CD14-positive monocyte (primary cell): ENCODE measurements at regions not wholly inside any gene's neighbourhood (a gene's known extent, or its start where the extent isn't known, plus 50 kb on each side); places are given as distances from the start of the nearest gene placed in this dataset.

ENCODE experiments used
- DNase-seq, 3 donors: peaks; one replicate each; pipeline ENCODE4 v3.0.0-alpha.2; 2011 to 2022
- H2AFZ ChIP-seq: 2 replicates; pipeline ENCODE4 v1.6.0; 2012; ENCODE audit warnings: mild to moderate bottlenecking, low read depth, low read length, inconsistent platforms; ENCODE audit not compliant: insufficient read depth, poor library complexity, severe bottlenecking
- H3K27ac ChIP-seq, 2 donors: 1 replicate in 1 of 2; 2 replicates in 1 of 2; pipeline ENCODE4 v1.5.1; 2012 to 2013; ENCODE audit warnings: low read length in 2 of 2, control low read depth in 1 of 2, inconsistent platforms in 1 of 2, low read depth in 1 of 2, mild to moderate bottlenecking in 1 of 2
- H3K27me3 ChIP-seq, 2 donors: one replicate each; pipeline versions ENCODE4 v1.6.0 to v1.6.1; 2011 to 2013; ENCODE audit warnings: low read length in 2 of 2; ENCODE audit not compliant: control insufficient read depth in 2 of 2, insufficient read depth in 2 of 2
- H3K36me3 ChIP-seq, 2 donors: replicated peaks in 1 of 2; 1 replicate in 1 of 2; 2 replicates in 1 of 2; pipeline versions ENCODE4 v1.5.1 to v1.6.1; 2012 to 2013; ENCODE audit warnings: low read length in 2 of 2, control low read depth in 1 of 2, inconsistent platforms in 1 of 2, mild to moderate bottlenecking in 1 of 2; ENCODE audit not compliant: insufficient read depth in 2 of 2, control insufficient read depth in 1 of 2
- H3K4me1 ChIP-seq, 2 donors: 1 replicate in 1 of 2; 2 replicates in 1 of 2; pipeline versions ENCODE4 v1.5.1 to v1.6.1; 2012 to 2013; ENCODE audit warnings: low read length in 2 of 2, control low read depth in 1 of 2, inconsistent platforms in 1 of 2, mild to moderate bottlenecking in 1 of 2, moderate library complexity in 1 of 2; ENCODE audit not compliant: insufficient read depth in 2 of 2, control insufficient read depth in 1 of 2
- H3K4me2 ChIP-seq: replicated peaks from 2 replicates; pipeline ENCODE3; 2012; ENCODE audit warnings: low read length, moderate library complexity, mild to moderate bottlenecking; ENCODE audit not compliant: poor library complexity, severe bottlenecking; ENCODE audit errors: extremely low read depth
- H3K4me3 ChIP-seq, 3 experiments: fragments of 200-600 bp in 1 of 3; sonication (generic) in 1 of 3; replicated peaks in 1 of 3; 1 replicate in 2 of 3; 2 replicates in 1 of 3; pipeline ENCODE4 v1.5.1; 2011 to 2013; ENCODE audit warnings: low read length in 3 of 3, mild to moderate bottlenecking in 3 of 3, control low read depth in 2 of 3, low read depth in 2 of 3, inconsistent platforms in 1 of 3, moderate library complexity in 1 of 3
- H3K79me2 ChIP-seq: 2 replicates; pipeline ENCODE4 v1.6.0; 2012; ENCODE audit warnings: mild to moderate bottlenecking, control low read depth, inconsistent platforms, low read length, moderate library complexity; ENCODE audit not compliant: insufficient read depth
- H3K9ac ChIP-seq: 2 replicates; pipeline ENCODE4 v1.6.0; 2017; ENCODE audit warnings: low read length, mild to moderate bottlenecking; ENCODE audit not compliant: insufficient read depth, poor library complexity, severe bottlenecking
- H3K9me3 ChIP-seq, 2 donors: replicated peaks in 1 of 2; 1 replicate in 1 of 2; 2 replicates in 1 of 2; pipeline versions ENCODE4 v1.5.1 to v1.6.1; 2012 to 2013; ENCODE audit warnings: low read length in 2 of 2, control low read depth in 1 of 2; ENCODE audit not compliant: control insufficient read depth in 1 of 2, insufficient read depth in 1 of 2
- H4K20me1 ChIP-seq: 2 replicates; pipeline ENCODE4 v1.6.0; 2012; ENCODE audit warnings: mild to moderate bottlenecking, low read length, control low read depth, moderate library complexity; ENCODE audit not compliant: insufficient read depth
- H3K27ac Mint-ChIP-seq, 7 donors: one replicate each; pipeline ENCODE4 v1.8.0; 2020; ENCODE audit warnings: mild to moderate bottlenecking in 7 of 7, mixed read lengths in 7 of 7, moderate library complexity in 6 of 7, inconsistent platforms in 2 of 7
- H3K27me3 Mint-ChIP-seq, 3 donors: one replicate each; pipeline ENCODE4 v1.8.0; 2021 to 2022; ENCODE audit warnings: low read depth in 3 of 3, mild to moderate bottlenecking in 3 of 3, mixed read lengths in 3 of 3, moderate library complexity in 3 of 3, inconsistent platforms in 1 of 3
- H3K36me3 Mint-ChIP-seq, 2 donors: one replicate each; pipeline ENCODE4 v1.8.0; 2020; ENCODE audit warnings: mixed read lengths in 2 of 2, inconsistent platforms in 1 of 2, mild to moderate bottlenecking in 1 of 2
- H3K4me1 Mint-ChIP-seq: one replicate; pipeline ENCODE4 v1.8.0; 2020; ENCODE audit warnings: mild to moderate bottlenecking, mixed read lengths
- H3K4me3 Mint-ChIP-seq, 2 donors: one replicate each; pipeline ENCODE4 v1.8.0; 2020; ENCODE audit warnings: mild to moderate bottlenecking in 2 of 2, mixed read lengths in 2 of 2, moderate library complexity in 1 of 2
- H3K9me3 Mint-ChIP-seq, 7 donors: one replicate each; pipeline ENCODE4 v1.8.0; 2020 to 2022; ENCODE audit warnings: mixed read lengths in 7 of 7, mild to moderate bottlenecking in 6 of 7, moderate library complexity in 6 of 7, inconsistent platforms in 2 of 7
- CTCF ChIP-seq: fragments of 200-600 bp; IDR thresholded peaks from one replicate; pipeline ENCODE4 v1.8.0; 2022; ENCODE audit warnings: antibody characterized with exemption, mild to moderate bottlenecking
- WGBS: methylation state at CpG from one replicate; pipeline ENCODE4 v1.1.5; 2013; ENCODE audit warnings: missing lambda C conversion rate; ENCODE audit not compliant: insufficient coverage; 5-methylcytosine and 5-hydroxymethylcytosine counted together
- intact Hi-C, 2 donors: fragments of 100-400 bp; cut with micrococcal nuclease; formaldehyde crosslinking; loops; one replicate each; pipeline versions ENCODE4 v1.15.0 to v1.15.1; 2023

GRCh38 chr9:28329323-28329722 is 756.0 kb upstream of the C9orf72 start:
- Histone ChIP-seq H3K9me3 (peaks cover 9 to 18% of the 10 kb centered on the region in 2 donors), H4K20me1 (no peaks in the 10 kb centered on the region), H2AFZ (no peak overlapping the region), H3K9ac (no peak overlapping the region), H3K4me2 (no peak overlapping the region), H3K79me2 (no peaks in the 10 kb centered on the region), H3K27ac (no peak overlapping the region), H3K27me3 (no peaks in the 10 kb centered on the region), H3K36me3 (no peaks in the 10 kb centered on the region), H3K4me3 (no peak overlapping the region), H3K4me1 (no peaks in the 10 kb centered on the region)
- Mint-ChIP-seq H3K36me3 (no peaks in the 10 kb centered on the region), H3K4me3 (no peak overlapping the region), H3K9me3 (peaks cover 2 to 12% (median 6%) of the 10 kb centered on the region in 7 donors), H3K4me1 (no peaks in the 10 kb centered on the region), H3K27ac (no peak overlapping the region), H3K27me3 (no peaks in the 10 kb centered on the region)
- 87% methylated on average over 3 of the region's 3 CpGs for WGBS
- DNase-seq, result no peak
- TF ChIP-seq CTCF, result no peak
- intact Hi-C loops, result no loop called here

- Histone ChIP-seq H3K4me2 (no peak overlapping the region), H3K27ac (no peak overlapping the region), H3K36me3 (no peaks in the 10 kb centered on the region), H2AFZ (no peak overlapping the region), H4K20me1 (no peaks in the 10 kb centered on the region), H3K79me2 (no peaks in the 10 kb centered on the region), H3K4me1 (no peaks in the 10 kb centered on the region), H3K27me3 (no peaks in the 10 kb centered on the region), H3K4me3 (no peak overlapping the region), H3K9ac (no peak overlapping the region), H3K9me3 (peaks cover 10 to 25% of the 10 kb centered on the region in 2 donors)
- Mint-ChIP-seq H3K27ac (no peak overlapping the region), H3K27me3 (no peaks in the 10 kb centered on the region), H3K9me3 (peaks cover 0 to 9% (median 4%) of the 10 kb centered on the region in 7 donors), H3K4me3 (no peak overlapping the region), H3K36me3 (no peaks in the 10 kb centered on the region), H3K4me1 (no peaks in the 10 kb centered on the region)
- no peak for DNase-seq
- intact Hi-C loops, result no loop called here
- WGBS, result no CpG with 5 or more reads among the region's 3 CpGs
- TF ChIP-seq CTCF, result no peak
Observed at GRCh38 chr9:28332648-28333047, 759.4 kb upstream of the C9orf72 start.
